COLO829 (cell line): ENCODE measurements at regions not wholly inside any gene's neighbourhood (a gene's known extent, or its start where the extent isn't known, plus 50 kb on each side); places are given as distances from the start of the nearest gene placed in this dataset.
"Not testable (repeated sequence)": the region's sequence is repeated elsewhere in the genome, so short reads cannot be mapped to it uniquely, and the experiment has no call there.

Experiments
- DNase-seq: peaks from one replicate; pipeline ENCODE4 v3.0.0; 2012; ENCODE audit warnings: low spot score

DNA sequence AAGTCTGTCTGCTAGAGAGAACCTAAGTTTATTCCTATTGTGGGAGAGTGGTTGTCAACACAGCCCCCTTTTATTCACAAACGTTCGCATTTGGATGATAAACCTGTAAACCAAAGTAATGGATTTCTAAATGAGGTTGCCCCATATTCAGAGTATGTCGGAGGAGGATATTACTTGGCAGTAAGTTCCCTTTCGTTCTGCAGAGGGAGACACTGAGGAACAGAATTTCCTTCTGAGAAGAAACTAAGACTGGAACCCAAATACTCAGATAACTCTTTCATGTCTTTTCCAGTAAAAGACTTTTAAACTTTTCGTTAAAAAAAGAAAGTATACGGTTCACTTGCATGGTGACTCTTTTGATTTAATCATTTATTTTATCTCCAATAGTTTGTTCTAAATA is 754.6 kb upstream of the MMS22L start:
- DNase-seq, result no peak

DNA sequence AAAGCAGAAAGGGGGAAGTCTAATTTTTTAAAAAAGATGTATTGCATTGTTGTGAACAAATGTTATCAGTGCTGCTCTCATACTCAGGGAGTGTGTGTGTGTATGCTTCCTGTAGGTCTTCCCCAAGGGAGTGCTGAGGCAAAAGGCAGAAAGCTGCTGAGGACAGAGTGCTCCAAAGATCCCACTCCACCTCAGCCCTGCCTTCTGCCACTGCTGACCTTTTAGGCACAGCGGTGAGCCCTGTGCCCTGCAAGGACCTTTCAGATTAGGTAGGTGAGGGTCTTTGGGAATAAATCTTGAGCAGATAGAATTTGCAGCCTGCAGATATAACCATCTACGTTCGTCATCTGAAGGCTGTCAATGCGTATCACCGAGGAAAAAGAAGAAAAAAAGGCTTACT is 756.4 kb upstream of the MMS22L start:
- no peak for DNase-seq

- peak; percentile 2 for DNase-seq
Measured at GRCh38 chr6:98039904-98040607, 757.0 kb upstream of the MMS22L start.

GRCh38 chr6:98041056-98041455 is 758.0 kb upstream of the MMS22L start:
- no peak for DNase-seq

DNA sequence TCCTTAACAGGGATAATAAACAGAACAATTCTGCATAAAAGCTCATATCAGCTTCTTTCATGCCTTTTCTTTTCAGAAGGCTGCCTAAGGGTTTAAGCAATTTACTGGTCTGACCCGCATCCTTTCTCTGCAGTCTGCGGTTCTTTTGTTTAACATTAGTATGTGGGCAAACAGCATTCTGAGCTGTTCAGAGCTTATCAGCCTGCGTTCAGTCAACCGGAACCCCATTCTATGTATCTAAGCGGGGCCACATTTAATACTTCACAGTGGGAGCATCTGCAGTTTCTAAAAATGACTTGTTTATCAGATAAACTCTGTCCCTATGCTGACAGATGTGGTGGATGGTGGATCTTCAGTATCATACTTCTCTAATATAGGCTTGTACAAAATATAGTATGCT is 758.9 kb upstream of the MMS22L start:
- DNase-seq, result no peak

GRCh38 chr6:98044151-98044561 is 761.1 kb upstream of the MMS22L start:
- DNase-seq, result no peak

DNA sequence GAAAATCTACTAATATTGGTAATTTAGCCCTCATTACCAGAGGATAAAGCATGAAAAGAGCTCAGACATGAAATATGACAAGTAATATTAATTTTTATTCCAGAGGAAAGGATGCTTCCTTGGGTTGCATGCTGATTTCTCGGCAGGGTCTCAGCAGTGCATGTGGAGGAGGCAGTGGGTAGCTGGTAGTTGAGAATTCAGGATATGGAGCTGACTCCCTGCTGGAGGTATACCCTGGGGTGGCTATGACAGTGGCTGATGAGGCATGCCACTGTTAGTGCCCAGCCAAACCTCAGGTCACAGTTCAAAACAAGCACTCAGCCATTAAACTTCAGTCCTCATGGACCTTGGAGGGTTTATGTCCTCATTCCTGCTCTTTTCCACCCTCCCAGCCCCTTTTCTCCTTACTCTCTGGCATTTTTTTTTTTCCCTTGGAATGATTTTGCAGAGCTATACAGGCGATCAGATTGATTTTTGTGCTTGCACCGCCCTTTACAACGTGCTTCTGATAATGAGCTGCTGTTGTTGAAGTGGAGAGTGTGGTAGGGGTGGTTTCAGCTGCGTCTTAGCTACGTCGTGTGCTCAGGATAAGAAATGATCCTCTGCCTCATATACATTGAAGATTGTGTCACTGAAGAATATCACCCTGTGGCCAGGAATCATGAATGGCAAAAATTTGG is 761.9 kb upstream of the MMS22L start:
- DNase-seq, result no peak

DNA sequence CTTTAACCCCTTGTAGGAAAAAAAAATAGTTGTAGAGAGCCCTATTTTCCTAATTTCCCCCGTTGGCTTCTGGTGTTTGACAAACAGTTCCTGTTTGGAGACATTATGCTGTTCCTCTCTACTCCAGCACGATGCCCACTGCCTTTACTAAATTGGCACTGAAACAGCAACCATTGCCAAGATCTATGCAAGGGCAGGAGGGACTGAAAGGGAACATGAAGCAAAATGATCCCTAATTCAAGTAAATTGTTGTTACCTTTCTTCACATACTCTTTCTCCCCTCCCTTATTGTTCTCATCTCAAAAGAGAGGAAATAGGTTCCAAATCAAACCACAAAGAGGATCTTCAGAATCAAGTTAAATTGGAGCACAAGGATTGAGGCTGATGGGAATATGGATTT is 764.1 kb upstream of the MMS22L start:
- DNase-seq, result no peak

GRCh38 chr6:98047871-98048270 is 764.9 kb upstream of the MMS22L start:
- no peak for DNase-seq

- DNase-seq, result peak; percentile 16
Measured at GRCh38 chr6:98054453-98054852, 771.4 kb upstream of the MMS22L start.

GRCh38 chr6:98056955-98057354 is 773.9 kb upstream of the MMS22L start:
- DNase-seq, result no peak

DNA sequence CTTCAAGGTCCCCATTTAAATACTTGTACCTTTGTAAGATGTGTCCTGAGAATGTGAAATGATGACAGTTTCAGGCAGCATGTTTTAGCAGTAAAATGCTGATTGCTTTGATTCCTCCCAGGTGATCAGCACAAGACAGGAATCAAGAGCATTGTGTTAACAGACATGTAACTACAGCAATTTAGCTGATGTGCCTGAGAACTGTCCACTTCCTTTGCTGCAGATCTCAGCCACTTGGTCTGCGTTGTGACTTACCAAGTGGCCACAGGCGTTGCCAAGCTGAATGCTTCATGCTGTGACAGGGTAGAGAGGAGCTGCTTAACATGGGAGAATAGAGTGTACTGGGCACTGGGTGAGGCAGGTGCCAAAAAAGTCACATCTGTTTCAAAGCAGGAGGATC is 767.0 kb upstream of the POU3F2 start:
- no peak for DNase-seq

- not testable (repeated sequence) for DNase-seq
Measured at GRCh38 chr6:98088537-98088936, 745.8 kb upstream of the POU3F2 start.

DNA sequence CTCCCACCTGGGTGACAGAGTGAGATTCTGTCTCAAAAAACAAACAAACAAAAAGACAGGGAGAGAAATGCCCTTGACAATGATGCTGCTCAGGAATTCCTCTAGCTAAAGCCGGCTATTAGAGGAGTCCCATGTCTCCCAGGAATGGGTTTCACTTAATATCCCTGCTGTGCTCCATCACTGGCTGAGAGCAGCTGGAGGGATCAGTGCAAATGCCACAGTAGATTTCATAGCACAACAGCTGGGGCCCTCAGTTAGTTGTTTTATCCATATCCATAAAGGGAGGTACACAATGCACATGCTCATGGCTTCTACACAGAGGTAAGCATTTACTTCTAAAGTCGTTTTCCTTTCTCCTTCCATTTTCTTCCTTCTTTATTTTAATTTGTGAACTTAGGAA is 742.0 kb upstream of the POU3F2 start:
- no peak for DNase-seq

- DNase-seq, result no peak
Measured at GRCh38 chr6:98094696-98095095, 739.7 kb upstream of the POU3F2 start.

- DNase-seq, result no peak
Measured at GRCh38 chr6:98107801-98108200, 726.6 kb upstream of the POU3F2 start.

GRCh38 chr6:98116455-98116854 is 717.9 kb upstream of the POU3F2 start:
- DNase-seq, result no peak

- no peak for DNase-seq
Measured at GRCh38 chr6:98117068-98117467, 717.3 kb upstream of the POU3F2 start.

DNA sequence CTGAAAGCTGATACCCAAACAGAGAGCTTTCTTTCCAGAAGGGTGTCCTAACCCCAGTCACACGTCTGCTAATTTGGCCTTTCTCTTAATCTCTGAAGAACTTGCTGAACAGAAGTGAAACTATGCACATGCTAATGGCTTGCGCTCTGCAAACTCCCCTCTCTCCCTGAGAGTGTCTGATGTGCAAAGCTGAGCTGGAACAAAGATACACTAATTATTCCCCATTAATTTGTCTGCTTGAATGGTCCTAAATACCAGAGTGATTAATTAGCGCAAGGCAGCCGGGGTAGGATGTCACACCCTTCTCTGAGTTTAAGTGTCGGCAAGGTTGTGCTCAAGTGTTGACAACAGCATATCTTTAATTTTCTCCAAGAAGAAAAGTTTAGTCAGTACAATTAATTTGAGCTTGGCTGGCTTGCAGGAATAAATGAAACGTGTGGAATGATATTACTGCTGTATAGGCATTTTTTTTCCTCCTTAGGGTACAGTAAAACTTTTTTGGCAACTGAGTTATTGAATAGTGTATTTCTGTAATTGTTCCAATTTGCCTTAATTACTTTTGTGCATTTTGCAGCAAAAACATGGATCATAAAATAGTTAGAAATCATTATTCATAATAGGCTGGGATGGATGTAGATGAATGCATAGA is 715.9 kb upstream of the POU3F2 start:
- no peak for DNase-seq

GRCh38 chr6:98124171-98124570 is 710.2 kb upstream of the POU3F2 start:
- peak; percentile 26 for DNase-seq

- DNase-seq, result no peak
Measured at GRCh38 chr6:98131290-98131990, 702.9 kb upstream of the POU3F2 start.

- no peak for DNase-seq
Measured at GRCh38 chr6:98136333-98136732, 698.0 kb upstream of the POU3F2 start.

DNA sequence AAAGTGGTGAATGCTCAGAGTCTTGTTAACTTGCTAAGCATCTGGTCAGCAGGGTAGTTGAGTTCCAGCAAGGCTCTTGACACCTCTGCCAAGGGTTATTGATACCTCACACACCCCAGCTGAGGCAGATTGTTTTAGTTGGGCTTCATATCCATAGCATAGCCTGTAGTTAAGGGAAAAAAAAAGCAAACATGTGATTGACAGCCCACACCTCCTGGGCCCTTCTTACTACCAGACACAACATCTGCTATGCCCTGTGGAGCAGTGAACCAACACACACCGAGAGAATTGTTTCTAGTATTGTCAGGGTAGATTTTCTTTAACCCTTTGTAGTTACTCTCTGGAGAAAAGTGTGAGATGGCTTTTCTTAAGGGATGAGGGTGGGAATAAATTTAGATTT is 697.0 kb upstream of the POU3F2 start:
- DNase-seq, result no peak
